Astrocyte of the spinal cord (primary cell): ENCODE measurements at regions not wholly inside any gene's neighbourhood (a gene's known extent, or its start where the extent isn't known, plus 50 kb on each side); places are given as distances from the start of the nearest gene placed in this dataset.

Source experiments
- DNase-seq: peaks from one replicate; pipeline ENCODE4 v3.0.0; 2011; ENCODE audit warnings: low read depth, low spot score
- H3K4me3 ChIP-seq: 2 replicates; pipeline ENCODE4 v1.5.1; 2011; ENCODE audit warnings: low read depth, mild to moderate bottlenecking, low read length, moderate library complexity
- in situ Hi-C: cut with HindIII; loops from 2 replicates; pipeline ENCODE4 v1.10.0; 2017; ENCODE audit warnings: low sequenced_read_pairs
- TF ChIP-seq, protein P1 (sequence below): IDR thresholded peaks from 2 replicates; pipeline ENCODE4 v1.5.1; 2012; ENCODE audit warnings: low read depth, mild to moderate bottlenecking, low read length, inconsistent platforms

DNA sequence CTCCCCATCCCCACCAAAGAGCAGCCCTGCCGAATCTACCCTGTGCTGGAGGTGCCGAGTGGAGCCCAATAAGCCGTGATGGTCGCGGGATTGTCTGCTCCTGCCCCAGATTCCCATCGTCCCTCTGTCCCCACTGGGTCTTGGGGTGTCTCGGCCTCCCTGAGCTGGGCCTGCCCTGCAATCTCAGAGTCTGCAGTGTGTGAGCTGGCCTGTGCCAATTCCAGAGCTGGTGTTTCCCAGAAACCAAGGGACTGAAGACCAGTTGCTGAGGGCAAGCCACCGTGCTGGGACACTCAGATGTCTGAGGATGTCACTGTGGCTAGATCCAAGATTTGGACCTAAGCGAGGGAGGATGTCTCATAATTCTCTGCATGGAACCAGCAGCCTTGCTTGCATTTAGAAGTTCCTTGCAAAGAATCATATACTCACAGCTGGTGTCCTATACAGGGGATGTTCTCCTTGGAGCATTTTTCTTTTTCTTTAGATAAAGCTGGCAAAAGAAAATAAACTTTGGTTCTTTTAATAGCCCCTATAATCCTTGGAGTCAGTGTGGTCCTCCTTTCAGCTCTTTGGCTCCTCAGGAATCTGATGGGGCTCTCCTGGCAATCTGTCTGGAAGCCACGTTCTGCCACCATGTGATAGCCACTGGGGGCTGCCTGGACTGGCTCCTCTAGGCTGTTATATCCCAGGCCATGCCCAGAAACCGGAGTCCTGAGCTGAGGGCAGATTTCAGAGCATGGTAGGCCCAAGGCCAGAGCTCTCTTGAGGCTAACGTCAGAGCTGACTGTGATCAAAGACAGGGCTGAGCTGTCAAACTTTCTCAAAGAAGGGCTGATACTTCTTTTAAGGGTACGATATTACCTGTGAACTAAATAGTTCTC is 140.1 kb upstream of the HAAO start:
- peak; percentile 62 for DNase-seq
- TF ChIP-seq, protein P1, sequence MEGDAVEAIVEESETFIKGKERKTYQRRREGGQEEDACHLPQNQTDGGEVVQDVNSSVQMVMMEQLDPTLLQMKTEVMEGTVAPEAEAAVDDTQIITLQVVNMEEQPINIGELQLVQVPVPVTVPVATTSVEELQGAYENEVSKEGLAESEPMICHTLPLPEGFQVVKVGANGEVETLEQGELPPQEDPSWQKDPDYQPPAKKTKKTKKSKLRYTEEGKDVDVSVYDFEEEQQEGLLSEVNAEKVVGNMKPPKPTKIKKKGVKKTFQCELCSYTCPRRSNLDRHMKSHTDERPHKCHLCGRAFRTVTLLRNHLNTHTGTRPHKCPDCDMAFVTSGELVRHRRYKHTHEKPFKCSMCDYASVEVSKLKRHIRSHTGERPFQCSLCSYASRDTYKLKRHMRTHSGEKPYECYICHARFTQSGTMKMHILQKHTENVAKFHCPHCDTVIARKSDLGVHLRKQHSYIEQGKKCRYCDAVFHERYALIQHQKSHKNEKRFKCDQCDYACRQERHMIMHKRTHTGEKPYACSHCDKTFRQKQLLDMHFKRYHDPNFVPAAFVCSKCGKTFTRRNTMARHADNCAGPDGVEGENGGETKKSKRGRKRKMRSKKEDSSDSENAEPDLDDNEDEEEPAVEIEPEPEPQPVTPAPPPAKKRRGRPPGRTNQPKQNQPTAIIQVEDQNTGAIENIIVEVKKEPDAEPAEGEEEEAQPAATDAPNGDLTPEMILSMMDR = no peak
- in situ Hi-C loops = no loop called here
- H3K4me3 ChIP-seq = no peak overlapping the region

DNA sequence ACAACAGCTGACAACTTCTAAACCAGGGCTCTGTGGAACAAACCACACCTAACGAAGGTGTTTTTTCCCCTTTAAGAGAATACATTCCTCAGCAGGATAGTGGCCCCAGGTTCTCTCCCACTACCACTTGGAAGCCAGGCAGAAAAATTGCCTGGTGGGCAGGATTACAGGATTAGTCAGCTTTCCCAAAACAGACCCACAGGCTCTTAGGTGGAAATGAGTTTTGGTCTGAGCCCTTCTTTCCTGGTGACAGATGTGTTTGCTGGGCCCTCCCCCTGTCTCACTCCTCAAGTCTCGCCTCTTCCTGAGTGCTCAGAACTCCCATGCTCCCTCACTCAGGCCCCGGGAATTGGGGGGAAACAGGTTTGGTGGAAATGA is 139.4 kb upstream of the HAAO start:
- TF ChIP-seq, protein P1 = no peak
- in situ Hi-C loops = no loop called here
- DNase-seq = peak; percentile 43
- H3K4me3 ChIP-seq = no peak overlapping the region

DNA sequence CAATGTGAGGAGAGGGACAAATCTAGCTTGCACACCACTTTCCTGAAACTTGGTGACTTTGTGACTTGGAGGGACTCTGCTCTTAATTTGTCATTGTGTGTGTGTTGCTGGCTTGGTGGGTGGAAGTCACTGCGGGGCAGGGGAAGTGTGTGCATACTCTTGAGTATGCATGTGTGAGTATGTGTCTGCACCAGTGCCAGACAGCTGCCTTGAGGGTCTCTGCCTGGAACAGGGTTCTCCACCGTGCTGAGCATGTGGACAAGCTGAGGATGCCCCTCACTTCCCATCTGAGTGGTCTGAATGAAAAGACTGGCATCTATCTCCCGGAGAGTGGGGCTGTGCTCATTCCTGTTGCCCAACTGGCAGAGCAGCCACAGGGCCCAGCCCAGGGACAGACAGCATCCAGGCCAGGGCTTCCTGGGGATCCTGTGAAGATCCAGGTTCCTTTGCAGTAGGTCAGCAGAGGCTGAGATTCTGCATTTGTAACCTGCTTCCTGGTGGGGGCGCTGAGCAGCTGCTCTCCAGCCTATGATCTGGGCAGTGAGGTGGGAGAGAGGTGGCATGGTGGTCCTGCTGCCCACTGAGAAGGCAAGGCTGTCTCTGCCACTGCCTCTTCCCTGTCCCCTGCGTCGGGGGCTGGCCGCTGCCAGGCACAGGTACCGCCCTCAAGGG is 138.9 kb upstream of the HAAO start:
- no peak overlapping the region for H3K4me3 ChIP-seq
- no peak for DNase-seq
- TF ChIP-seq, protein P1 = peak; percentile 33
- in situ Hi-C loops = no loop called here

DNA sequence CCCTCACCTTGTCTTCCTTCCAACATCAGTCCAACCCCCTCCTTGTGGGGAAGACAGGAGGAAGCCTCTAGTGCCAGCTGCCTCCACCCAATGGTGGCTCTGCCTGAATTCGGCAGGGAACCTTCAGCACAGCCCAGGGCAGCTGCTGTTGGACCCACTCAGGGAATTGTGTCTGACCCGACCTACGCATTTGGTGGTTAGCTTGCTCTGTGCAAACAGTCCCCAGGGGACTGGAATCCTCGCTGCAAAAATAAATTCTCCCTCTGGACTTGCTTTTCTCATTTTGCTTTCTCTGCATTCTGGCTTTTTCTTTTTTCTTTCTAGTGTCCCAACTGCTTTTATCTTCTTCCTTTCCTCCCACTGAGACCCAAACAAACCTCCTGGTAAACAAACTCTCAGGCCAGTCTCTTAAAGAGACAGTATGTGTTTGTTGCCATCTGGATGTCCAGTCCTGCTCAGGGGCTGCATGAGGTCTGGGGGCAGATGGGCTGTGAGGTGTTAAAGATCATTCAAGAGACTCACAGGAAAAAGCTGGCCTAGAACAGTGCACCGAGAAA is 137.7 kb upstream of the HAAO start:
- in situ Hi-C loops = no loop called here
- TF ChIP-seq, protein P1 = no peak
- DNase-seq = peak; percentile 90
- no peak overlapping the region for H3K4me3 ChIP-seq

DNA sequence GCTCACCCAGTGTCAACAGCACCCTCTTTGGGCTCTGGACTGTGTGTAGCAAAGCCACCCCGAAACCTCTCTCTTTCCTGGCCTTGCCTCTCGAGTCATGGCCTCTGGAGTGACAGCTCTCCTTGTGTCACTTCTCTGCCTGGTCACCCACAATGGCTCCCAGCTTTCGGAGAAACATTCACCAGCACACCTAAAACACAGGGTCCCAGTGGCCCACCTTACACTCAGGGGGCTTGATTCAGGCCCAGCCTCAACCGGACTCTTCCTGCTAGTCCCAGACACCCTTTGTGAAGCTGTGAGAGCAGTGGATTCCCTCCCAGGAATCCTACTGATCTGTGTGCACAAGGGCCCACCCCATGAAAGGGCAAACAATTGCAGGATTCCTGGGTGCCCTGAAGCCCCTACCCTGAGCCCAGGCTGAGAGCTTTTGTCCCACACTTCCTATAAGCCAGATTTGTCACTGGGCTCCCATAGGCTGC is 137.2 kb upstream of the HAAO start:
- no peak for DNase-seq
- TF ChIP-seq, protein P1 = no peak
- no peak overlapping the region for H3K4me3 ChIP-seq
- in situ Hi-C loops = no loop called here

DNA sequence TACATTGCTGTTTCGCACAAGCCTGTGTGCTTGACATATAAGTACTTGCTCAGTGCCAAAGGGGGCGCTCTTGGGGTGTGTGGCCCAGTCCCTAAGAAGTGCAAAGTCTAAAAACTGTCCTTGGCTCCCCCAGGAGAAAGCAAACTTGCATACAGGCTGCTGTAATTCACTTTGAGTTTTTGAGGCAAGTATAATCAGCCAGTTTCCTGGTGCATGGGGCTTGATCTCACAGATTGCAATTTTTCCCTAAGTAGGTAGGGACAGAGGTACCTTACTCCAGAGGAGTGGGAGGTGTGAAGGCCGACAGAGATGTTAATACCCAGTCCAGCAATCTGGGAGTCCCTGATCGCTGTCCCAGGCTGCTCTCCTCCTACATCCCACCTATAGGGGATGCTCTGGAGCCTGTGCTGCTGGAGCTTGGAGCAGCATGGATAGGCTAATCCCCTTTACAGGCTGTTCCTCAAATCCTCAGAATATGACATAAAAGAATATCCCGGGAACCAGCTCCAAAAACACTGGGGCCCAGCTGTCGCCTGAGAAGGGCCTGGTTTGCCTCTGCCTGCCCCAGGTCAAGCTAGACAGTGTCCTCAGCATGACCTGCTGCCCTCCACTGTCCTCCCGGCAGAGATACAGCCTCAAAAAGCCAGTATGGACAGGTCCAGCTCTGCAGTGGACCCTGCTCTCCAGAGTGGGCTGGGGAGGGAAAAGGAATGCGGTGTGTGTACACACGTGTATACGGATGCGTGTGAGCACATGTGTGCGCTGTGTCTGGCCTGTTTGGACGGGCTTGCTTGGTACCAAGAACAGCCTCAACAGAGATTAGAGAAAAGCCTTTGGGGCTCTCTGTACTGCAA is 136.5 kb upstream of the HAAO start:
- in situ Hi-C loops = no loop called here
- TF ChIP-seq, protein P1 = peak; percentile 68
- no peak for DNase-seq
- no peak overlapping the region for H3K4me3 ChIP-seq
